ENCODE measurements at regions not wholly inside any gene's neighbourhood (a gene's known extent, or its start where the extent isn't known, plus 50 kb on each side); places are given as distances from the start of the nearest gene placed in this dataset.

GRCh38 chr22:27662359-27663301 is 138.9 kb downstream of the MN1 start:
- TF ChIP-seq CTCF (IDR thresholded peaks at IDR 0.05; ENCODE audit: low read depth, low read length, missing control alignments) = no peak
- no peak for DNase-seq (ENCODE audit: low read depth)
- no peak overlapping the region for H3K4me3 ChIP-seq (ENCODE audit: low read depth, low read length)

- DNase-seq (ENCODE audit: low read depth) = no peak
- TF ChIP-seq CTCF (IDR thresholded peaks at IDR 0.05; ENCODE audit: low read depth, low read length, missing control alignments) = no peak
- H3K4me3 ChIP-seq (ENCODE audit: low read depth, low read length) = no peak overlapping the region
Observed at GRCh38 chr22:27663812-27664211, 137.7 kb downstream of the MN1 start.

- no peak overlapping the region for H3K4me3 ChIP-seq (ENCODE audit: low read depth, low read length)
- no peak for DNase-seq (ENCODE audit: low read depth)
- no peak for TF ChIP-seq CTCF (IDR thresholded peaks at IDR 0.05; ENCODE audit: low read depth, low read length, missing control alignments)
Observed at GRCh38 chr22:27666272-27666997, 135.1 kb downstream of the MN1 start.

GRCh38 chr22:27667121-27667843 is 134.3 kb downstream of the MN1 start:
- TF ChIP-seq CTCF (IDR thresholded peaks at IDR 0.05; ENCODE audit: low read depth, low read length, missing control alignments) = no peak
- H3K4me3 ChIP-seq (ENCODE audit: low read depth, low read length) = no peak overlapping the region
- no peak for DNase-seq (ENCODE audit: low read depth)

- no peak for DNase-seq (ENCODE audit: low read depth)
- TF ChIP-seq CTCF (IDR thresholded peaks at IDR 0.05; ENCODE audit: low read depth, low read length, missing control alignments) = no peak
- no peak overlapping the region for H3K4me3 ChIP-seq (ENCODE audit: low read depth, low read length)
Observed at GRCh38 chr22:27668828-27669797, 132.4 kb downstream of the MN1 start.
